ENCODE measurements at regions not wholly inside any gene's neighbourhood (a gene's known extent, or its start where the extent isn't known, plus 50 kb on each side); places are given as distances from the start of the nearest gene placed in this dataset.
"Not testable (repeated sequence)": the region's sequence is repeated elsewhere in the genome, so short reads cannot be mapped to it uniquely, and the experiment has no call there.

GRCh38 chr13:87798536-87798935, 127.4 kb downstream of the SLITRK5 start:
- no peaks in the 10 kb centered on the region for H3K9me3 ChIP-seq (ENCODE audit: control insufficient read depth in 2 of 2, insufficient read depth in 1 of 2, low read depth in 1 of 2, low read length in 1 of 2)
- H3K27ac ChIP-seq (ENCODE audit: low read depth in 1 of 3, low read length in 2 of 3): no peak overlapping the region
- FAIRE-seq (no peak), DNase-seq (no peak)
- no peaks in the 10 kb centered on the region for H3K27me3 ChIP-seq (ENCODE audit: control insufficient read depth in 3 of 3, insufficient read depth in 3 of 3, low read length in 3 of 3)
- 36 to 60% (median 49%) methylated on average over 2 of the region's 2 CpGs for WGBS, 3 donors
- H3K4me3 ChIP-seq (ENCODE audit: low read depth in 1 of 3, low read length in 3 of 3): no peak overlapping the region
- H3K36me3 ChIP-seq (ENCODE audit: control insufficient read depth in 3 of 3, insufficient read depth in 2 of 3, low read depth in 1 of 3, low read length in 3 of 3): no peaks in the 10 kb centered on the region
- no peaks in the 10 kb centered on the region for H3K4me1 ChIP-seq (ENCODE audit: control insufficient read depth in 3 of 3, insufficient read depth in 2 of 3, low read depth in 1 of 3, low read length in 2 of 3)

GRCh38 chr13:87810391-87810801, 139.2 kb downstream of the SLITRK5 start:
- H3K36me3 ChIP-seq (ENCODE audit: control insufficient read depth in 3 of 3, insufficient read depth in 2 of 3, low read depth in 1 of 3, low read length in 3 of 3): no peaks in the 10 kb centered on the region
- no peaks in the 10 kb centered on the region for H3K27me3 ChIP-seq (ENCODE audit: control insufficient read depth in 3 of 3, insufficient read depth in 3 of 3, low read length in 3 of 3)
- DNase-seq: no peak
- H3K4me1 ChIP-seq (ENCODE audit: control insufficient read depth in 3 of 3, insufficient read depth in 2 of 3, low read depth in 1 of 3, low read length in 2 of 3): no peaks in the 10 kb centered on the region
- no peak for FAIRE-seq
- WGBS, 3 donors: 40 to 53% (median 41%) methylated on average over 10 to 13 of the region's 13 CpGs
- no peak overlapping the region for H3K27ac ChIP-seq (ENCODE audit: low read depth in 1 of 3, low read length in 2 of 3)
- H3K4me3 ChIP-seq (ENCODE audit: low read depth in 1 of 3, low read length in 3 of 3): no peak overlapping the region
- no peaks in the 10 kb centered on the region for H3K9me3 ChIP-seq (ENCODE audit: control insufficient read depth in 2 of 2, insufficient read depth in 1 of 2, low read depth in 1 of 2, low read length in 1 of 2)

GRCh38 chr13:87810920-87811344, 139.8 kb downstream of the SLITRK5 start:
- H3K27ac ChIP-seq (ENCODE audit: low read depth in 1 of 3, low read length in 2 of 3): no peak overlapping the region
- WGBS, 3 donors: 70 to 84% (median 79%) methylated on average over 14 of the region's 14 CpGs
- DNase-seq: no peak
- no peak for FAIRE-seq
- H3K36me3 ChIP-seq (ENCODE audit: control insufficient read depth in 3 of 3, insufficient read depth in 2 of 3, low read depth in 1 of 3, low read length in 3 of 3): no peaks in the 10 kb centered on the region
- H3K4me1 ChIP-seq (ENCODE audit: control insufficient read depth in 3 of 3, insufficient read depth in 2 of 3, low read depth in 1 of 3, low read length in 2 of 3): no peaks in the 10 kb centered on the region
- H3K9me3 ChIP-seq (ENCODE audit: control insufficient read depth in 2 of 2, insufficient read depth in 1 of 2, low read depth in 1 of 2, low read length in 1 of 2): no peaks in the 10 kb centered on the region
- no peak overlapping the region for H3K4me3 ChIP-seq (ENCODE audit: low read depth in 1 of 3, low read length in 3 of 3)
- no peaks in the 10 kb centered on the region for H3K27me3 ChIP-seq (ENCODE audit: control insufficient read depth in 3 of 3, insufficient read depth in 3 of 3, low read length in 3 of 3)

- 30 to 36% (median 34%) methylated on average over 3 of the region's 3 CpGs for WGBS, 3 donors
These were observed 143.2 kb downstream of the SLITRK5 start for GRCh38 chr13:87814403-87814802.

GRCh38 chr13:87820241-87820640, 149.1 kb downstream of the SLITRK5 start:
- Histone ChIP-seq H3K4me1 (ENCODE audit: control insufficient read depth in 3 of 3, insufficient read depth in 2 of 3, low read depth in 1 of 3, low read length in 2 of 3) (no peaks in the 10 kb centered on the region), H3K27ac (ENCODE audit: low read depth in 1 of 3, low read length in 2 of 3) (no peak overlapping the region), H3K27me3 (ENCODE audit: control insufficient read depth in 3 of 3, insufficient read depth in 3 of 3, low read length in 3 of 3) (no peaks in the 10 kb centered on the region), H3K9me3 (ENCODE audit: control insufficient read depth in 2 of 2, insufficient read depth in 1 of 2, low read depth in 1 of 2, low read length in 1 of 2) (no peaks in the 10 kb centered on the region), H3K4me3 (ENCODE audit: low read depth in 1 of 3, low read length in 3 of 3) (no peak overlapping the region), H3K36me3 (ENCODE audit: control insufficient read depth in 3 of 3, insufficient read depth in 2 of 3, low read depth in 1 of 3, low read length in 3 of 3) (no peaks in the 10 kb centered on the region)
- DNase-seq (no peak), FAIRE-seq (no peak)
- WGBS, 3 donors: 27 to 36% (median 28%) methylated on average over 1 of the region's 1 CpG

More at GRCh38 chr13:87814403-87814802, 143.2 kb downstream of the SLITRK5 start:
- Histone ChIP-seq H3K27ac (ENCODE audit: low read depth in 1 of 3, low read length in 2 of 3) (no peak overlapping the region), H3K36me3 (ENCODE audit: control insufficient read depth in 3 of 3, insufficient read depth in 2 of 3, low read depth in 1 of 3, low read length in 3 of 3) (no peaks in the 10 kb centered on the region), H3K4me3 (ENCODE audit: low read depth in 1 of 3, low read length in 3 of 3) (no peak overlapping the region), H3K27me3 (ENCODE audit: control insufficient read depth in 3 of 3, insufficient read depth in 3 of 3, low read length in 3 of 3) (no peaks in the 10 kb centered on the region), H3K9me3 (ENCODE audit: control insufficient read depth in 2 of 2, insufficient read depth in 1 of 2, low read depth in 1 of 2, low read length in 1 of 2) (no peaks in the 10 kb centered on the region), H3K4me1 (ENCODE audit: control insufficient read depth in 3 of 3, insufficient read depth in 2 of 3, low read depth in 1 of 3, low read length in 2 of 3) (no peaks in the 10 kb centered on the region)
- no peak for FAIRE-seq
- no peak for DNase-seq

GRCh38 chr13:87821512-87821911, 150.3 kb downstream of the SLITRK5 start:
- H3K36me3 ChIP-seq (ENCODE audit: control insufficient read depth in 3 of 3, insufficient read depth in 2 of 3, low read depth in 1 of 3, low read length in 3 of 3): no peaks in the 10 kb centered on the region
- no peak for FAIRE-seq
- no peak overlapping the region for H3K27ac ChIP-seq (ENCODE audit: low read depth in 1 of 3, low read length in 2 of 3)
- H3K9me3 ChIP-seq (ENCODE audit: control insufficient read depth in 2 of 2, insufficient read depth in 1 of 2, low read depth in 1 of 2, low read length in 1 of 2): no peaks in the 10 kb centered on the region
- H3K27me3 ChIP-seq (ENCODE audit: control insufficient read depth in 3 of 3, insufficient read depth in 3 of 3, low read length in 3 of 3): no peaks in the 10 kb centered on the region
- WGBS, 3 donors: 71% methylated on average over 4 of the region's 4 CpGs
- no peaks in the 10 kb centered on the region for H3K4me1 ChIP-seq (ENCODE audit: control insufficient read depth in 3 of 3, insufficient read depth in 2 of 3, low read depth in 1 of 3, low read length in 2 of 3)
- H3K4me3 ChIP-seq (ENCODE audit: low read depth in 1 of 3, low read length in 3 of 3): no peak overlapping the region
- DNase-seq: no peak

- FAIRE-seq; H3K4me3 ChIP-seq (ENCODE audit: low read depth in 1 of 3, low read length in 3 of 3); DNase-seq; H3K27me3 ChIP-seq (ENCODE audit: control insufficient read depth in 3 of 3, insufficient read depth in 3 of 3, low read length in 3 of 3); H3K4me1 ChIP-seq (ENCODE audit: control insufficient read depth in 3 of 3, insufficient read depth in 2 of 3, low read depth in 1 of 3, low read length in 2 of 3); H3K36me3 ChIP-seq (ENCODE audit: control insufficient read depth in 3 of 3, insufficient read depth in 2 of 3, low read depth in 1 of 3, low read length in 3 of 3); H3K27ac ChIP-seq (ENCODE audit: low read depth in 1 of 3, low read length in 2 of 3); H3K9me3 ChIP-seq (ENCODE audit: control insufficient read depth in 2 of 2, insufficient read depth in 1 of 2, low read depth in 1 of 2, low read length in 1 of 2): not testable (repeated sequence)
- 49 to 56% (median 51%) methylated on average over 2 of the region's 2 CpGs for WGBS, 3 donors
These were observed 155.1 kb downstream of the SLITRK5 start for GRCh38 chr13:87826301-87826700.

- WGBS, 3 donors: 95 to 98% (median 96%) methylated on average over 4 of the region's 4 CpGs
- Histone ChIP-seq H3K27me3 (ENCODE audit: control insufficient read depth in 3 of 3, insufficient read depth in 3 of 3, low read length in 3 of 3) (no peaks in the 10 kb centered on the region), H3K4me1 (ENCODE audit: control insufficient read depth in 3 of 3, insufficient read depth in 2 of 3, low read depth in 1 of 3, low read length in 2 of 3) (no peaks in the 10 kb centered on the region), H3K9me3 (ENCODE audit: control insufficient read depth in 2 of 2, insufficient read depth in 1 of 2, low read depth in 1 of 2, low read length in 1 of 2) (no peaks in the 10 kb centered on the region), H3K27ac (ENCODE audit: low read depth in 1 of 3, low read length in 2 of 3) (no peak overlapping the region), H3K4me3 (ENCODE audit: low read depth in 1 of 3, low read length in 3 of 3) (no peak overlapping the region), H3K36me3 (ENCODE audit: control insufficient read depth in 3 of 3, insufficient read depth in 2 of 3, low read depth in 1 of 3, low read length in 3 of 3) (no peaks in the 10 kb centered on the region)
- DNase-seq: no peak
- no peak for FAIRE-seq
These were observed 156.3 kb downstream of the SLITRK5 start for GRCh38 chr13:87827479-87827878.

GRCh38 chr13:87837522-87837921, 166.4 kb downstream of the SLITRK5 start:
- H3K36me3 ChIP-seq (ENCODE audit: control insufficient read depth in 3 of 3, insufficient read depth in 2 of 3, low read depth in 1 of 3, low read length in 3 of 3): no peaks in the 10 kb centered on the region

More at GRCh38 chr13:87837522-87837921, 166.4 kb downstream of the SLITRK5 start:
- no peak for DNase-seq
- Histone ChIP-seq H3K4me1 (ENCODE audit: control insufficient read depth in 3 of 3, insufficient read depth in 2 of 3, low read depth in 1 of 3, low read length in 2 of 3) (no peaks in the 10 kb centered on the region), H3K9me3 (ENCODE audit: control insufficient read depth in 2 of 2, insufficient read depth in 1 of 2, low read depth in 1 of 2, low read length in 1 of 2) (no peaks in the 10 kb centered on the region), H3K4me3 (ENCODE audit: low read depth in 1 of 3, low read length in 3 of 3) (no peak overlapping the region), H3K27me3 (ENCODE audit: control insufficient read depth in 3 of 3, insufficient read depth in 3 of 3, low read length in 3 of 3) (no peaks in the 10 kb centered on the region), H3K27ac (ENCODE audit: low read depth in 1 of 3, low read length in 2 of 3) (no peak overlapping the region)
- 28 to 46% (median 30%) methylated on average over 1 of the region's 1 CpG for WGBS, 3 donors
- no peak for FAIRE-seq

Measured in small intestine (tissue), 7 donors.